Erythroblast (primary cell): ENCODE measurements at regions not wholly inside any gene's neighbourhood (a gene's known extent, or its start where the extent isn't known, plus 50 kb on each side); places are given as distances from the start of the nearest gene placed in this dataset.

Experiments
- GATA1 ChIP-seq: IDR thresholded peaks from 2 replicates; pipeline ENCODE4 v1.6.1; 2011; ENCODE audit warnings: low read depth, mild to moderate bottlenecking, control low read depth, low read length, moderate library complexity
- POLR2A ChIP-seq: IDR thresholded peaks from 2 replicates; pipeline ENCODE4 v1.6.1; 2011; ENCODE audit warnings: mild to moderate bottlenecking, low read length

DNA sequence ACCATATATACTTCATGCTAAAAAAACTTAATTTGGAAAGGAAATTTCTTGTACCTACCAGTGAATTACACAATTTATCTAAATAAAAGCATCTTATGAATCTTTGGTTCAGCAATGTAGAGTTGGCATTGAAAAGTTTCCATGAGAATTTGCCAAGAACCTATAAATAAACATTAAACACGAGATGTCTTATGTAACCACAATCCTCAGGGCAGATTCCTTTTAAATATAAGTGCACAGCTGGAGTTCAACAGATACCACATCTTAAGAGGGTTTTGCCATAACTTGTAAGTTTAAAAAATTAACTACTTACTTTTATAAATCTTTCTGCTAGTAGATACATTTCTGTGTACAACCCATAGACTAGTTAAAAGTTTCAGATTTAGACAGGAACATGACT, 499.3 kb upstream of the ARRDC4 start:
- no peak for TF ChIP-seq POLR2A
- TF ChIP-seq GATA1: no peak
